Parathyroid adenoma (tissue), 2 donors: ENCODE measurements at regions not wholly inside any gene's neighbourhood (a gene's known extent, or its start where the extent isn't known, plus 50 kb on each side); places are given as distances from the start of the nearest gene placed in this dataset.

Source experiments
- H2AFZ ChIP-seq: fragments of 300-600 bp; sonication (generic); one replicate; pipeline ENCODE4 v1.7.0; 2017; ENCODE audit warnings: antibody characterized with exemption, mild to moderate bottlenecking
- H3K27ac ChIP-seq: fragments of 300-600 bp; sonication (generic); one replicate; pipeline ENCODE4 v1.7.0; 2017
- H3K27me3 ChIP-seq: fragments of 300-600 bp; sonication (generic); one replicate; pipeline ENCODE4 v1.7.0; 2017; ENCODE audit warnings: low read length; ENCODE audit not compliant: control insufficient read depth, insufficient read depth
- H3K36me3 ChIP-seq: fragments of 300-600 bp; sonication (generic); one replicate; pipeline ENCODE4 v1.7.0; 2017; ENCODE audit warnings: low read length; ENCODE audit not compliant: control insufficient read depth, insufficient read depth
- H3K4me1 ChIP-seq: fragments of 300-600 bp; sonication (generic); one replicate; pipeline ENCODE4 v1.7.0; 2017; ENCODE audit warnings: control low read depth
- H3K4me2 ChIP-seq: fragments of 300-600 bp; sonication (generic); one replicate; pipeline ENCODE4 v1.7.0; 2017; ENCODE audit warnings: low read length
- H3K4me3 ChIP-seq: fragments of 300-600 bp; sonication (generic); one replicate; pipeline ENCODE4 v1.7.0; 2017; ENCODE audit warnings: low read depth, low read length
- H3K79me2 ChIP-seq: fragments of 300-600 bp; sonication (generic); one replicate; pipeline ENCODE4 v1.7.0; 2017; ENCODE audit warnings: control low read depth
- H3K9ac ChIP-seq: fragments of 300-600 bp; sonication (generic); one replicate; pipeline ENCODE4 v1.7.0; 2017; ENCODE audit warnings: mild to moderate bottlenecking
- H3K9me3 ChIP-seq: fragments of 300-600 bp; sonication (generic); one replicate; pipeline ENCODE4 v1.7.0; 2017; ENCODE audit warnings: low read length; ENCODE audit not compliant: control insufficient read depth
- CTCF ChIP-seq: fragments of 300-600 bp; sonication (generic); IDR thresholded peaks from one replicate; pipeline ENCODE4 v1.7.0; 2017; ENCODE audit warnings: antibody characterized with exemption, mild to moderate bottlenecking
- donor health status: primary hyperparathyroidism.

- Histone ChIP-seq H3K79me2 (no peaks in the 10 kb centered on the region), H3K27me3 (no peaks in the 10 kb centered on the region), H3K4me2 (no peak overlapping the region), H3K4me1 (no peaks in the 10 kb centered on the region), H2AFZ (no peak overlapping the region), H3K9me3 (no peaks in the 10 kb centered on the region), H3K36me3 (no peaks in the 10 kb centered on the region), H3K9ac (no peak overlapping the region), H3K27ac (no peak overlapping the region), H3K4me3 (no peak overlapping the region)
- no peak for TF ChIP-seq CTCF
Measured at GRCh38 chr4:177861551-177862094, 419.4 kb upstream of the AGA start.

GRCh38 chr4:177862541-177863176 is 420.4 kb upstream of the AGA start:
- Histone ChIP-seq H3K4me1 (no peaks in the 10 kb centered on the region), H3K27ac (no peak overlapping the region), H3K4me2 (no peak overlapping the region), H3K79me2 (no peaks in the 10 kb centered on the region), H3K4me3 (no peak overlapping the region), H3K36me3 (no peaks in the 10 kb centered on the region), H3K27me3 (no peaks in the 10 kb centered on the region), H3K9ac (no peak overlapping the region), H2AFZ (no peak overlapping the region), H3K9me3 (no peaks in the 10 kb centered on the region)
- no peak for TF ChIP-seq CTCF

GRCh38 chr4:177879851-177880250 is 437.6 kb upstream of the AGA start:
- Histone ChIP-seq H3K4me1 (no peaks in the 10 kb centered on the region), H3K36me3 (no peaks in the 10 kb centered on the region), H3K79me2 (no peaks in the 10 kb centered on the region), H3K4me3 (no peak overlapping the region), H3K9me3 (no peaks in the 10 kb centered on the region), H3K27ac (no peak overlapping the region), H3K27me3 (no peaks in the 10 kb centered on the region), H3K9ac (no peak overlapping the region), H3K4me2 (no peak overlapping the region), H2AFZ (no peak overlapping the region)
- no peak for TF ChIP-seq CTCF

GRCh38 chr4:177895136-177895535 is 452.9 kb upstream of the AGA start:
- Histone ChIP-seq H3K27ac (no peak overlapping the region), H3K9ac (no peak overlapping the region), H2AFZ (no peak overlapping the region), H3K4me2 (no peak overlapping the region), H3K4me3 (no peak overlapping the region), H3K79me2 (no peaks in the 10 kb centered on the region), H3K9me3 (no peaks in the 10 kb centered on the region), H3K4me1 (no peaks in the 10 kb centered on the region), H3K27me3 (no peaks in the 10 kb centered on the region), H3K36me3 (no peaks in the 10 kb centered on the region)
- TF ChIP-seq CTCF, result no peak

GRCh38 chr4:177901786-177902185 is 459.5 kb upstream of the AGA start:
- no peaks in the 10 kb centered on the region for H3K79me2 ChIP-seq
- no peak overlapping the region for H3K27ac ChIP-seq
- H3K27me3 ChIP-seq, result no peaks in the 10 kb centered on the region
- H3K9me3 ChIP-seq, result no peaks in the 10 kb centered on the region
- no peak overlapping the region for H2AFZ ChIP-seq
- no peak overlapping the region for H3K9ac ChIP-seq
- H3K36me3 ChIP-seq, result no peaks in the 10 kb centered on the region
- no peaks in the 10 kb centered on the region for H3K4me1 ChIP-seq
- TF ChIP-seq CTCF, result no peak
- H3K4me3 ChIP-seq, result no peak overlapping the region
- no peak overlapping the region for H3K4me2 ChIP-seq
